ENCODE measurements at regions not wholly inside any gene's neighbourhood (a gene's known extent, or its start where the extent isn't known, plus 50 kb on each side); places are given as distances from the start of the nearest gene placed in this dataset.
"Not testable (repeated sequence)": the region's sequence is repeated elsewhere in the genome, so short reads cannot be mapped to it uniquely, and the experiment has no call there.

- no peak for DNase-seq (ENCODE audit: low spot score in 2 of 2)
- no peak for TF ChIP-seq POLR2A (IDR thresholded peaks at IDR 0.05)
- TF ChIP-seq, protein P1, sequence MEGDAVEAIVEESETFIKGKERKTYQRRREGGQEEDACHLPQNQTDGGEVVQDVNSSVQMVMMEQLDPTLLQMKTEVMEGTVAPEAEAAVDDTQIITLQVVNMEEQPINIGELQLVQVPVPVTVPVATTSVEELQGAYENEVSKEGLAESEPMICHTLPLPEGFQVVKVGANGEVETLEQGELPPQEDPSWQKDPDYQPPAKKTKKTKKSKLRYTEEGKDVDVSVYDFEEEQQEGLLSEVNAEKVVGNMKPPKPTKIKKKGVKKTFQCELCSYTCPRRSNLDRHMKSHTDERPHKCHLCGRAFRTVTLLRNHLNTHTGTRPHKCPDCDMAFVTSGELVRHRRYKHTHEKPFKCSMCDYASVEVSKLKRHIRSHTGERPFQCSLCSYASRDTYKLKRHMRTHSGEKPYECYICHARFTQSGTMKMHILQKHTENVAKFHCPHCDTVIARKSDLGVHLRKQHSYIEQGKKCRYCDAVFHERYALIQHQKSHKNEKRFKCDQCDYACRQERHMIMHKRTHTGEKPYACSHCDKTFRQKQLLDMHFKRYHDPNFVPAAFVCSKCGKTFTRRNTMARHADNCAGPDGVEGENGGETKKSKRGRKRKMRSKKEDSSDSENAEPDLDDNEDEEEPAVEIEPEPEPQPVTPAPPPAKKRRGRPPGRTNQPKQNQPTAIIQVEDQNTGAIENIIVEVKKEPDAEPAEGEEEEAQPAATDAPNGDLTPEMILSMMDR (IDR thresholded peaks at IDR 0.05): no peak
- 86 to 87% methylated on average over 13 of the region's 13 CpGs for WGBS, 2 donors
- intact Hi-C loops (cut with DNase I; ENCODE audit: low total_unique reads): no loop called here
- no peak overlapping the region for H3K4me3 ChIP-seq (ENCODE audit: low read depth, poor library complexity, severe bottlenecking)
These were observed 548.0 kb upstream of the SALL3 start for GRCh38 chr18:78431606-78432005.

- no peak for DNase-seq (ENCODE audit: low spot score in 2 of 2)
- no peak overlapping the region for H3K4me3 ChIP-seq (ENCODE audit: low read depth, poor library complexity, severe bottlenecking)
- TF ChIP-seq, protein P1 (IDR thresholded peaks at IDR 0.05): no peak
- TF ChIP-seq POLR2A (IDR thresholded peaks at IDR 0.05): no peak
- intact Hi-C loops (cut with DNase I; ENCODE audit: low total_unique reads): no loop called here
- 83 to 84% methylated on average over 9 of the region's 9 CpGs for WGBS, 2 donors
These were observed 546.1 kb upstream of the SALL3 start for GRCh38 chr18:78433562-78433961.

- TF ChIP-seq, protein P1 (IDR thresholded peaks at IDR 0.05): no peak
- no peak for TF ChIP-seq POLR2A (IDR thresholded peaks at IDR 0.05)
- no peak for DNase-seq (ENCODE audit: low spot score in 2 of 2)
- 81% methylated on average over 8 of the region's 8 CpGs for WGBS, 2 donors
- intact Hi-C loops (cut with DNase I; ENCODE audit: low total_unique reads): no loop called here
- no peak overlapping the region for H3K4me3 ChIP-seq (ENCODE audit: low read depth, poor library complexity, severe bottlenecking)
These were observed 543.5 kb upstream of the SALL3 start for GRCh38 chr18:78436110-78436509.

- 89 to 93% methylated on average over 13 of the region's 13 CpGs for WGBS, 2 donors
- DNase-seq (ENCODE audit: low spot score in 2 of 2); intact Hi-C loops (cut with DNase I; ENCODE audit: low total_unique reads); H3K4me3 ChIP-seq (ENCODE audit: low read depth, poor library complexity, severe bottlenecking): not testable (repeated sequence)
These were observed 541.4 kb upstream of the SALL3 start for GRCh38 chr18:78438235-78438634.

GRCh38 chr18:78445880-78446279, 533.7 kb upstream of the SALL3 start:
- no peak for DNase-seq (ENCODE audit: low spot score in 2 of 2)
- 90% methylated on average over 12 of the region's 12 CpGs for WGBS, 2 donors
- H3K4me3 ChIP-seq (ENCODE audit: low read depth, poor library complexity, severe bottlenecking): no peak overlapping the region
- TF ChIP-seq, protein P1 (IDR thresholded peaks at IDR 0.05): no peak
- no peak for TF ChIP-seq POLR2A (IDR thresholded peaks at IDR 0.05)
- intact Hi-C loops (cut with DNase I; ENCODE audit: low total_unique reads): no loop called here

- TF ChIP-seq, protein P1 (IDR thresholded peaks at IDR 0.05): no peak
- intact Hi-C loops (cut with DNase I; ENCODE audit: low total_unique reads): no loop called here
- WGBS, 2 donors: 28 to 38% methylated on average over 4 of the region's 4 CpGs
- DNase-seq (ENCODE audit: low spot score in 2 of 2): no peak
- H3K4me3 ChIP-seq (ENCODE audit: low read depth, poor library complexity, severe bottlenecking): no peak overlapping the region
These were observed 532.4 kb upstream of the SALL3 start for GRCh38 chr18:78447211-78447610.
